Ectodermal cell (in vitro differentiated cells): ENCODE measurements at regions not wholly inside any gene's neighbourhood (a gene's known extent, or its start where the extent isn't known, plus 50 kb on each side); places are given as distances from the start of the nearest gene placed in this dataset.

Experiments used
- H3K27ac ChIP-seq: 2 replicates; pipeline ENCODE4 v1.7.0; 2013; ENCODE audit warnings: mild to moderate bottlenecking, low read depth, low read length; ENCODE audit not compliant: insufficient read depth, poor library complexity, severe bottlenecking
- H3K27me3 ChIP-seq: 2 replicates; pipeline ENCODE4 v1.7.0; 2013; ENCODE audit warnings: mild to moderate bottlenecking, low read length; ENCODE audit not compliant: insufficient read depth, control insufficient read depth, poor library complexity, severe bottlenecking
- H3K36me3 ChIP-seq: one replicate; pipeline ENCODE4 v1.7.0; 2013; ENCODE audit warnings: low read length; ENCODE audit not compliant: control insufficient read depth, insufficient read depth
- H3K4me1 ChIP-seq: one replicate; pipeline ENCODE4 v1.7.0; 2013; ENCODE audit warnings: low read length; ENCODE audit not compliant: control insufficient read depth, insufficient read depth
- H3K4me3 ChIP-seq: 2 replicates; pipeline ENCODE4 v1.7.0; 2013; ENCODE audit warnings: low read depth, low read length, control low read depth; ENCODE audit not compliant: insufficient read depth
- H3K9me3 ChIP-seq: 2 replicates; pipeline ENCODE4 v1.7.0; 2013; ENCODE audit warnings: mild to moderate bottlenecking, low read length, moderate library complexity; ENCODE audit not compliant: control insufficient read depth
- WGBS, 2 experiments: methylation state at CpG; one replicate each; pipeline ENCODE4 v1.1.7; 2013; ENCODE audit warnings: missing lambda C conversion rate in 2 of 2; 5-methylcytosine and 5-hydroxymethylcytosine counted together

DNA sequence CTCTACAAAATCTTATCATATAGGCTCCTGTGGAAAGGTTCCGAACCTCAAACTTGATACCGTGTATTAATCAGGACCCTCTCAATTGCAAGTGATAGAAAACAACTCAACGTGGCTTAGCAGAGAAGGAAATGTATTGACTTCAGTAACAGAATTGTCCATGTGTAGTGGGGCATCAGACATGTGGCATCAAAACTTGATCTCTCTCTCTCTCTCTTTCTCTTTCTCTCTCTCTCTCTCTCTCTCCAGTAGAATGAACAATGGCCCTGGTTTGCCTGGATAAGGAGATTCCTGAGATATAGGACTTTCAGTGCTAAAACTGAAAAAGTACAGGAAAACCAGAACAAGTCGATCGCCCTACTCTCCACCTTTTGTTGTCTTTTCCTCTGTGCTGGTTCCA is 168.2 kb downstream of the DRD1 start:
- no peak overlapping the region for H3K27ac ChIP-seq
- H3K4me1 ChIP-seq: no peaks in the 10 kb centered on the region
- no peak overlapping the region for H3K4me3 ChIP-seq
- no peaks in the 10 kb centered on the region for H3K27me3 ChIP-seq
- H3K36me3 ChIP-seq: no peaks in the 10 kb centered on the region
- 91 to 94% methylated on average over 5 of the region's 5 CpGs for WGBS, 2 experiments
- no peaks in the 10 kb centered on the region for H3K9me3 ChIP-seq

DNA sequence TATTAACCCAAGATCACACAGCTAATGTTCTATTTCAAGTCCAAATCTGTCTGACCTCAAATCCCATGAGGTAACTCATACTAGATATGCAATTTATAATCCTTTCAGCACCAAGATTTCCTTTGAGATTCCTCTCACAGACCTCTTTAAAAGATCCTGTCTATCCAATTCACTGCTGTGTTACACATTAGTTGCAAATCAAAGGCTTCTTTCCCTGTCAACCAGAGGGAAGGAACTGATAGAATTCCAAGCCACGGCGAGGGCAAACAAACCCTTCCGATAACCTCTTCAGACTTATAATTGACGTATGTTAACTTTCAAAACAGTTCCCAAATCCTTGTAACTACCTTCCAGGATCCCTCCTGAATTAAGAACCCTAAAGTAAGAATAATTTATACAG is 168.9 kb downstream of the DRD1 start:
- H3K36me3 ChIP-seq: no peaks in the 10 kb centered on the region
- no peaks in the 10 kb centered on the region for H3K9me3 ChIP-seq
- no peak overlapping the region for H3K4me3 ChIP-seq
- H3K27ac ChIP-seq: no peak overlapping the region
- no peaks in the 10 kb centered on the region for H3K27me3 ChIP-seq
- no peaks in the 10 kb centered on the region for H3K4me1 ChIP-seq
- 85 to 88% methylated on average over 4 of the region's 4 CpGs for WGBS, 2 experiments

DNA sequence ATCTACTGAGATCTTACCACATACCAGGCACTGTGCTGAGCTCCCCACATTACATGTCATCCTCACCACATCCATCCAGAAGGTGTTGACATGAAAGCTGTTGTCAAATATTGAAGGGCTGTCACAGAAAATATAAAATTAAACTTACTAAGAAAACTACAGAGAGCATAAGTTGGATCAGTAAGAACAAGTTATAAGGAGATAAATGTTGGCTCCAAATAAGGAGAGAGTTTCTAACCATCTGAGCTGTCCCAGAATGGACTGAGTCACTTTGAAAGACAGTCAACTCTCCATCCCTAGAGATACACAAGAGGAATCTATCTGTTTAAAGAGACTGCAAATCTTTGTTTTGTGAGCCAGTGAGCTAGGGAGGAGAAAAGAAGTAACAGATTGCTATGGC is 169.8 kb downstream of the DRD1 start:
- H3K27me3 ChIP-seq: no peaks in the 10 kb centered on the region
- H3K4me3 ChIP-seq: no peak overlapping the region
- H3K9me3 ChIP-seq: no peaks in the 10 kb centered on the region
- H3K36me3 ChIP-seq: no peaks in the 10 kb centered on the region
- H3K27ac ChIP-seq: no peak overlapping the region
- no peaks in the 10 kb centered on the region for H3K4me1 ChIP-seq

DNA sequence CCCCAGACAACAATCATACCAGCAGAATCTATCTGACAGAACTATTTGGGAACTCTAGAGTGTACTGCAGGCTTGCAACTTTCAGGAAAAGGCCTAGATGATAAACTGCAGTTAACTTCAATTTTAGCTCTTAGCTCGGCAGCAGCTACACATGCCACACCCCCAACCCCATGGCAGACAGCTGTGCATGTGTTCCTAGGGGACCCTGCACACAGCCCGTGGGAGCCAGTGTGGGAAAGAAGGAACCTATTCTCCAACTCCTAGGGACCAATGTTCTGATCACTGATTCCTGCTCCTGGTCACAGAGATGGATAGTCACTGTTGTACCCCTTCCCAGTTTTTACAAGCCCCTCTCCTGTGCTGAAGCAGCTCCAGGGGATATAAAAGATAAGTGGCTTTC is 179.6 kb downstream of the DRD1 start:
- H3K27ac ChIP-seq: no peak overlapping the region
- WGBS, 2 experiments: 78 to 92% methylated on average over 2 of the region's 2 CpGs
- no peak overlapping the region for H3K4me3 ChIP-seq
- no peaks in the 10 kb centered on the region for H3K36me3 ChIP-seq
- no peaks in the 10 kb centered on the region for H3K27me3 ChIP-seq
- no peaks in the 10 kb centered on the region for H3K9me3 ChIP-seq
- no peaks in the 10 kb centered on the region for H3K4me1 ChIP-seq

DNA sequence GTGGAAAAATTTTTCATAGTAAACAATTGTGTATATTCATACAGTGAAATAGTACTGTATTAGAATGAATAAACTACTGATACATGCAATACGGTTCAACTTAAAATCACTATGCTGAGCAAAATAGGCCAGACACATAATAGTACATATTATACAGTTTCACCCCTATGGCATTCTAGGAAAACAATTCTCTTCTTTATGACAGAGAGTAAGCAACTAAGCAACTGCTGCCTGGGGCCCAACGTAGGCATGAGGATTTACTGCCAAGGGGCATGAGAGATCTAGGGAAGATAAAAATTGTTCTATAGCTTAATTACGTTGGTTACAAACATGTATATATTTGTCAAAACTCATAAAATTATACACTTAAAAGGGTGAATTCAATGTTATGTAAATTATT is 180.2 kb downstream of the DRD1 start:
- WGBS, 2 experiments: 100% methylated on average over 2 of the region's 3 CpGs

DNA sequence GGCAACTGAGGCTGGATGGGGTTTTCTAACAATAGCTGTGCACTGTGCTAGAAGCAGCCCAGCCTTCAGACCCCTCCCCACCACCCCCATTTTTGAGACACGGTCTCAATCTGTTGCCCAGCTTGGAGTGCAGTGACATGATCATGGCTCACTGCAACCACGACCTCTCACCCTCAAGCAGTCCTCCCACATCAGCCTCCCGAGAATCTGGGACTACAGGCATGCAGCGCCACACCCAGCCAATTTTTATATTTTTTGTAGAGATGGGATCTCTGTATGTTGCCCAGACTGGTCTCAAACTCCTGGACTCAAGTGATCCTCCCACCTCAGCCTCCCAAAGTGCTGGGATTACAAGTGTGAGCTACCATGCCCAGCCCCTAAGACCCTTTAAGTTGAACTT is 182.5 kb downstream of the DRD1 start:
- Histone ChIP-seq H3K4me1 (no peaks in the 10 kb centered on the region), H3K36me3 (no peaks in the 10 kb centered on the region), H3K27me3 (no peaks in the 10 kb centered on the region), H3K4me3 (no peak overlapping the region), H3K27ac (no peak overlapping the region), H3K9me3 (no peaks in the 10 kb centered on the region)
- 92 to 95% methylated on average over 4 of the region's 4 CpGs for whole genome bisulfite sequencing, 2 experiments

More for the DNA sequence above, 180.2 kb downstream of the DRD1 start:
- Histone ChIP-seq H3K9me3 (no peaks in the 10 kb centered on the region), H3K4me1 (no peaks in the 10 kb centered on the region), H3K4me3 (no peak overlapping the region), H3K36me3 (no peaks in the 10 kb centered on the region), H3K27me3 (no peaks in the 10 kb centered on the region), H3K27ac (no peak overlapping the region)

DNA sequence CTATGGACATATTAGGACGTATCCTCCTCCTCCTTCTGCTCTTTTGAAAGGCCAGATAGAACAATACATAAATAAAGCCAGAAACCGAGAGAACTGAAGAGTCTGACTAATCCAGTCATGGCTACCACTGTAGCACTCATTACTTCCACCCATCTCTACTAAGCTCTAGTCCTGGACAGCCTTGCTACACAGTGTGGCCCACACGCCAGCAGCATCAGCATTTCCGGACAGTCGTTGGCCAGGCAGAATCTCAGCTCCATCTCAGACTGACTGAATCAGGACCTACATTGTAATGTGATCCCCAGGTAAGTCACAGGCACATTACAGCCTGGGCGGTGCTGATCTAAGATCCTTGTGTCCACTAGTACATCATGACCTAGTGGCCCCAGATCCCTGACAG is 182.9 kb downstream of the DRD1 start:
- no peaks in the 10 kb centered on the region for H3K9me3 ChIP-seq
- no peaks in the 10 kb centered on the region for H3K4me1 ChIP-seq
- no peak overlapping the region for H3K4me3 ChIP-seq
- WGBS, 2 experiments: 91 to 92% methylated on average over 6 of the region's 6 CpGs
- no peaks in the 10 kb centered on the region for H3K27me3 ChIP-seq
- H3K27ac ChIP-seq: no peak overlapping the region
- H3K36me3 ChIP-seq: no peaks in the 10 kb centered on the region

DNA sequence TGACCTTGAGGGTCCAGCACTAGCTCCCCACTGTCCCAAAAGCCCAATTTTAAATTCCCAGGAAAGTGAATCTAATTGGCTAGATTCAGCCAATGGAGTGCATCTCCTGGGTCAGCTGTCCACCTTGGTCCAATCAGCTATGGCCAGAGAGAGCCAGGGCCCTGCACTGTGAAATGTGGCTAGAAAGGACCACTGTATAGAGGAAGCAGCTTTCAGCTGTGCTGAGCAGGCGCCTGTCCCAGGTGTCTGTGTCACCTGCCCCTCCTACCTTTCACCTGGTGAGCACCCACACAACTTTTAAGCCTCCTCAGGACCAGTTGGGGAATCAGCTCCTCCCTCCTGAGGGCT is 186.2 kb downstream of the DRD1 start:
- Histone ChIP-seq H3K4me1 (no peaks in the 10 kb centered on the region), H3K27me3 (no peaks in the 10 kb centered on the region), H3K9me3 (no peaks in the 10 kb centered on the region), H3K4me3 (no peak overlapping the region), H3K27ac (no peak overlapping the region), H3K36me3 (no peaks in the 10 kb centered on the region)
- WGBS, 2 experiments: 86 to 91% methylated on average over 1 of the region's 1 CpG

DNA sequence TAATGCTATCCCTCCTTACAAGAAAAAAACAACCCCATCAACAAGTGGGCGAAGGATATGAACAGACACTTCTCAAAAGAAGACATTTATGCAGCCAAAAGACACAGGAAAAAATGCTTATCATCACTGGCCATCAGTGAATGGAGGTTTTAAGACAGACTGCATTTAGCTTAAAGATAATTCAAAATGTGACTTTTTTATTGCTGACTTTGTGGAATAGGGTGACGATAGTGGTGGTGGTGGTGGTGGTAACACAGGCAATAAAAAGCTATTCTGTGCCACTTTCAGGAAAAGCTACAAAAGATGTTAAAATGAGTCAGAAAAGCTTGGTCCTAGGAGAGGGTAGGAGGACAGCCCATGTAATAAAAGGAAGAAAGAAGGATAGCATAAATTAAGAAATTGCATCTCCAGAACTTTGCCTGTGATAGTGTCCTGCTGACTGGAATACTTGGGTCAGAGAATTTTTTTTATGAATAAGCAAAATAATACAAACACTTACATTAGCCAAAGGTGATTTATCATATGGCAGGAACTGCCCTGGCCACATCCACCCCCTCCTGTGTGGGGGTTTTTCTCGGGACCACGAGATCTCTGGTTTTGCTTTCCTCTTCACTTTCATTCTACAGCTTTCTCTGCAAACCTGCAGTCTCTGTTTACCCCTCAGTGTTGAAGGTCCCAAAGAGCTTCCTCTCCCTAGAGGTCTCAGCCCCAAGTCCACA is 186.7 kb downstream of the DRD1 start:
- 90 to 96% methylated on average over 4 of the region's 4 CpGs for WGBS, 2 experiments
- Histone ChIP-seq H3K27ac (no peak overlapping the region), H3K36me3 (no peaks in the 10 kb centered on the region), H3K27me3 (no peaks in the 10 kb centered on the region), H3K4me1 (no peaks in the 10 kb centered on the region), H3K9me3 (no peaks in the 10 kb centered on the region), H3K4me3 (no peak overlapping the region)

DNA sequence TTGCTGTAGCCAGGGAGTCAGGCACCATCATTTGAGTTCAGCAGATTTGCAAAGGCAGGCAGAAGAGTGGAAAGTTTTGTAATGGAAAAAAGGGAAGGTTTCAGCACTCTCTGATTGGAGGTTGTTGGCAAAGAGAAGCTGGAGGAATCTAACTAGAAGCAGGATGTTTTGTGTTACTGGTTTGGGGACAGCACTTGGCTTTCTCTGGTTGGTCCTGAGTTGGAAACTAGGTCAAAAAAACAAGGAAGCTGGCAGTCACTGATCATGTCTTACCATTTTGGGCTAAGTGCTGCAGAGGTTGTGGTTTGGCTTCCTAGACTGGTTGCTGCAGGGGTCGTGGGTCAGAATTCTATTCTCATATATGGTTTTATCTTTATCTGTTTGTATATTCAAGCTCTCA is 189.8 kb downstream of the DRD1 start:
- 57 to 100% methylated on average over 1 of the region's 1 CpG for WGBS, 2 experiments
- no peak overlapping the region for H3K27ac ChIP-seq

DNA sequence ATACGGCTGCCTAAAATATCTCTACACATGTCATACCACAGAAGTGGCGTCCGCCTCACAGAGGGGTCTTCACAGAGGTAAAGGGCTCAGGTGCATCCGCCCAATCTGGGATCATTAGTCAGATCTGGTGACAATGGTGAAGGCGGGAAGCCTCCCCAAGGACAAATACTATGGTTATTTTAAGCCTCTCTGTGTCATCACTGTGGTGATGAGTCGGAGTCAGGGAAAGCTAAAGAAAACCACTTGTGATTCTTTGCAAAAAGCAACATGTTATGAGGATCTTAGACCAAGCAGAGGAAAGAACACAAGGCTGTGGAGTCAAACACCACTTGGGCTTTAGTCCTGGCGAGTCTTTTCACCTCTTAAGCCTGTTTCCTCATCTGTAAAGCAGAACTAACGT is 190.4 kb downstream of the DRD1 start:
- no peaks in the 10 kb centered on the region for H3K9me3 ChIP-seq
- H3K27ac ChIP-seq: no peak overlapping the region
- H3K4me1 ChIP-seq: no peaks in the 10 kb centered on the region
- H3K27me3 ChIP-seq: no peaks in the 10 kb centered on the region
- 88 to 93% methylated on average over 8 of the region's 8 CpGs for WGBS, 2 experiments
- no peak overlapping the region for H3K4me3 ChIP-seq
- H3K36me3 ChIP-seq: no peaks in the 10 kb centered on the region

More for the DNA sequence above, 189.8 kb downstream of the DRD1 start:
- Histone ChIP-seq H3K27me3 (no peaks in the 10 kb centered on the region), H3K36me3 (no peaks in the 10 kb centered on the region), H3K9me3 (no peaks in the 10 kb centered on the region), H3K4me3 (no peak overlapping the region), H3K4me1 (no peaks in the 10 kb centered on the region)
